OCI-LY1 (cell line): ENCODE measurements at regions not wholly inside any gene's neighbourhood (a gene's known extent, or its start where the extent isn't known, plus 50 kb on each side); places are given as distances from the start of the nearest gene placed in this dataset.

Experiments
- EZH2 ChIP-seq: fragments of 200-600 bp; sonication (generic), shearing (Covaris generic); IDR thresholded peaks from 2 replicates; pipeline ENCODE4 v1.8.0; 2017; ENCODE audit warnings: borderline replicate concordance, mixed run types, mild to moderate bottlenecking, antibody characterized with exemption, low read length, moderate library complexity, mixed read lengths
- TF ChIP-seq, protein P1 (sequence below): fragments of 200-600 bp; sonication (generic), shearing (Covaris generic); IDR thresholded peaks from 2 replicates; pipeline ENCODE4 v1.5.1; 2017; ENCODE audit warnings: mild to moderate bottlenecking, antibody characterized with exemption, low read length, moderate library complexity, mixed read lengths

DNA sequence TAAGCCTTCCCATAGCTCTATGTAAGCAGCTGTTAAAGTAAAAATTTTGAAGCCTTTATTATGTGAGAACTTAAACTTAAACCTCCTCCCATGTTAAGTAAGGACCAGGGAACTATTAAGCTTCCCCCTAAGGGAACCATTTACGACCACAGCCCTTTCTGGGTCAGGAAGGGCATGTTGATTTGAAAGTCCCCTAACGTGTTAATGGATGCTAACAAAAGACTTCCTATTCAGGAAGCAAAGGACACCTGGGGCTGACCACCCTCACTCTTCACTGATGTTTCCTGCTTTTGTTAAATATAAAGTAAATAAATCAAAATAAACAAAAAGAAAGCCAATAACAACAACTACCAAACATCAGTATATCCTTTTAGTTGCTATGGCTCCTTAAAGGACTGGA, 170.6 kb upstream of the RFX3 start:
- TF ChIP-seq EZH2 = no peak
- TF ChIP-seq, protein P1, sequence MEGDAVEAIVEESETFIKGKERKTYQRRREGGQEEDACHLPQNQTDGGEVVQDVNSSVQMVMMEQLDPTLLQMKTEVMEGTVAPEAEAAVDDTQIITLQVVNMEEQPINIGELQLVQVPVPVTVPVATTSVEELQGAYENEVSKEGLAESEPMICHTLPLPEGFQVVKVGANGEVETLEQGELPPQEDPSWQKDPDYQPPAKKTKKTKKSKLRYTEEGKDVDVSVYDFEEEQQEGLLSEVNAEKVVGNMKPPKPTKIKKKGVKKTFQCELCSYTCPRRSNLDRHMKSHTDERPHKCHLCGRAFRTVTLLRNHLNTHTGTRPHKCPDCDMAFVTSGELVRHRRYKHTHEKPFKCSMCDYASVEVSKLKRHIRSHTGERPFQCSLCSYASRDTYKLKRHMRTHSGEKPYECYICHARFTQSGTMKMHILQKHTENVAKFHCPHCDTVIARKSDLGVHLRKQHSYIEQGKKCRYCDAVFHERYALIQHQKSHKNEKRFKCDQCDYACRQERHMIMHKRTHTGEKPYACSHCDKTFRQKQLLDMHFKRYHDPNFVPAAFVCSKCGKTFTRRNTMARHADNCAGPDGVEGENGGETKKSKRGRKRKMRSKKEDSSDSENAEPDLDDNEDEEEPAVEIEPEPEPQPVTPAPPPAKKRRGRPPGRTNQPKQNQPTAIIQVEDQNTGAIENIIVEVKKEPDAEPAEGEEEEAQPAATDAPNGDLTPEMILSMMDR = no peak
